Motor neuron (in vitro differentiated cells): ENCODE measurements at regions not wholly inside any gene's neighbourhood (a gene's known extent, or its start where the extent isn't known, plus 50 kb on each side); places are given as distances from the start of the nearest gene placed in this dataset.
"Not testable (repeated sequence)": the region's sequence is repeated elsewhere in the genome, so short reads cannot be mapped to it uniquely, and the experiment has no call there.

ENCODE experiments used
- ATAC-seq, 8 experiments: fragments of 200-7000 bp; cut with Tn5 transposase; replicated peaks in 6 of 8; 2 replicates each; pipeline ENCODE4 v1.8.0; 2021; ENCODE audit warnings: mild to moderate bottlenecking in 8 of 8, moderate library complexity in 8 of 8
- H3K27ac ChIP-seq, 2 donors: fragments of 250-450 bp; sonication (Bioruptor Pico); 2 replicates each; pipeline ENCODE4 v1.9.0; 2021; ENCODE audit warnings: antibody characterized with exemption in 2 of 2, mild to moderate bottlenecking in 2 of 2, moderate library complexity in 1 of 2
- H3K4me1 ChIP-seq, 2 donors: fragments of 250-450 bp; sonication (Bioruptor Pico); replicated peaks in 1 of 2; 2 replicates each; pipeline ENCODE4 v1.6.1; 2021; ENCODE audit warnings: antibody characterized with exemption in 2 of 2, mild to moderate bottlenecking in 2 of 2, moderate library complexity in 1 of 2
- H3K4me3 ChIP-seq, 5 donors: fragments of 250-450 bp; sonication (Bioruptor Pico); 2 replicates each; pipeline ENCODE4 v1.9.0; 2021; ENCODE audit warnings: antibody characterized with exemption in 5 of 5, mild to moderate bottlenecking in 5 of 5, moderate library complexity in 4 of 5
- WGBS, 10 experiments: fragments of 450-650 bp; shearing (Covaris generic); methylation state at CpG; one replicate each; pipeline ENCODE4 v1.0.0; 2022; 5-methylcytosine and 5-hydroxymethylcytosine counted together
- in situ Hi-C, 9 experiments: fragments of 400-800 bp; cut with MboI; loops; one replicate each; pipeline ENCODE4 v1.15.0; 2021; ENCODE audit warnings: low sequenced_read_pairs in 9 of 9, low pct_unique_long_range_greater_than_20kb in 2 of 9; ENCODE audit not compliant: unreplicated experiment in 9 of 9

GRCh38 chrY:18869145-18869544, 95.6 kb upstream of the HSFY2 start:
- in situ Hi-C loops, H3K4me3 ChIP-seq, H3K4me1 ChIP-seq, ATAC-seq, H3K27ac ChIP-seq: not testable (repeated sequence)
- no CpG with 5 or more reads among the region's 6 CpGs for WGBS, 10 experiments

- H3K27ac ChIP-seq, H3K4me3 ChIP-seq, in situ Hi-C loops, H3K4me1 ChIP-seq: not testable (repeated sequence)
- WGBS, 10 experiments = no CpG with 5 or more reads among the region's 3 CpGs
- peak in 2 of 8 experiments; percentile 66 to 67 for ATAC-seq
Measured at GRCh38 chrY:18866887-18867551, 93.5 kb upstream of the HSFY2 start.

- in situ Hi-C loops, H3K27ac ChIP-seq, H3K4me3 ChIP-seq, H3K4me1 ChIP-seq: not testable (repeated sequence)
- WGBS, 10 experiments = no CpG with 5 or more reads among the region's 3 CpGs
- ATAC-seq = peak in 3 of 8 experiments; percentile 40 to 72 (median 46)
Measured at GRCh38 chrY:18860856-18861255, 87.3 kb upstream of the HSFY2 start.

DNA sequence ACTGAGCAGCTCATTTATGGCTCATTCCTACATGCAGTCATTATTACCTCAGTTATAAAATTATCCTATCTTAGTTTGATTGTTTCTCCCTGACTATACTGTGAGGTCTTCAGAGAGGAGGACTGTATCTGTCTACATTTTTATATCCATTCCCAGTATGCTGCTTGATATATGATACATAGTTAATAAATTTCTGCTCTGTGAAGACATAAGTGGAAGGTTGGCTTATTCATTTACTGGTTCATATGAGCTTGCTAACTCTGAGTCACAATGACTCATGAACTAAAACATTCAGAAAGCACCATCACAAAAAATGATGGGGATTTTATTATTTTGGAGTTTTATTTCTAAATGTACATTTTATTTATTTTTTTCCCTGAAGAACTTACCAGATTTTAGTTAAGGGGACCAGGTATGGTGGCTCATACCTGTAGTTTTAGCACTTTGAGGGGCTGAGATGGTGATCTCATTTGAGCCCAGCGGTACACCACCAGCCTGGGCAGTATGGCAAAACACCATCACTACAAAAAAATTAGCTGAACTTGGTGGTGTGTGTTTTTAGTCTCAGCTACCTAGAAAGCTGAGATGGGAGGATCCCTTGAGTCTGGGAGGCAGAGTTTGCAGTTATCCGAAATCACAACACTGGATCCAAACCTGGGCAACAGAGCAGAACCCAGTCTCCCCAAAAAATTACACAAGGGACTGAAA, 85.1 kb upstream of the HSFY2 start:
- peak in 5 of 8 experiments; percentile 18 to 91 (median 57) for ATAC-seq
- H3K27ac ChIP-seq, H3K4me1 ChIP-seq, H3K4me3 ChIP-seq, in situ Hi-C loops: not testable (repeated sequence)
- WGBS, 10 experiments = no CpG with 5 or more reads among the region's 2 CpGs

DNA sequence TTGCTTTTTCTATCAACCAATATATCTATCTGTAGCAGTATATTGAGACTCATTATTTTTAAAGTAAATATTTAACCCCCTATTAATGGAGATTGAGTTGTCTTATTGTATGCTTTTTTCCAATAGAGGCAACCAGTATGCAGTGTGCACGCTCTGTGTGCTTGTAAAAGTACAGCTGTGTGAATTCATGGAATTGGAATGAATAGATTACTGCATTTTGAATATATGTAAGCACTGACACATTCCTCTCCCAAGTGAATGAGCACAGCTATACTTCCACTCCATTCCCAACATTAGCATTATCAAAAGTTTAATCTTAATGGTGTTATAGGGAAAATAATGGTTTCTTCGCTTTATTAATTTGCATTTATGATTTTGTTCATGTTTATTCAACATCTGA, 81.6 kb upstream of the HSFY2 start:
- WGBS, 10 experiments = no CpG with 5 or more reads among the region's 2 CpGs
- in situ Hi-C loops, H3K27ac ChIP-seq, H3K4me1 ChIP-seq, H3K4me3 ChIP-seq: not testable (repeated sequence)
- ATAC-seq = peak in 3 of 8 experiments; percentile 88 to 95 (median 89)

GRCh38 chrY:18853323-18853722, 79.8 kb upstream of the HSFY2 start:
- no CpG with 5 or more reads among the region's 4 CpGs for WGBS, 10 experiments
- in situ Hi-C loops, H3K27ac ChIP-seq, H3K4me3 ChIP-seq, H3K4me1 ChIP-seq: not testable (repeated sequence)
- ATAC-seq = peak in 1 of 8 experiments; percentile 76

- H3K27ac ChIP-seq, in situ Hi-C loops, H3K4me3 ChIP-seq, ATAC-seq, H3K4me1 ChIP-seq: not testable (repeated sequence)
- no CpG with 5 or more reads among the region's 6 CpGs for WGBS, 10 experiments
Measured at GRCh38 chrY:18836643-18837042, 63.1 kb upstream of the HSFY2 start.
